NCI-H146 treated with DMSO at 0.1 percent for 48 hours (cell line): ENCODE measurements at regions not wholly inside any gene's neighbourhood (a gene's known extent, or its start where the extent isn't known, plus 50 kb on each side); places are given as distances from the start of the nearest gene placed in this dataset.
"Not testable (repeated sequence)": the region's sequence is repeated elsewhere in the genome, so short reads cannot be mapped to it uniquely, and the experiment has no call there.

ENCODE experiments used
- DNase-seq: peaks from one replicate; lab custom pipeline; 2025; ENCODE audit not compliant: unreplicated experiment; lab: John Stamatoyannopoulos, UW

GRCh38 chr7:113267271-113267670 lies 148.9 kb upstream of the SMIM30 start:
- DNase-seq: no peak

GRCh38 chr7:113263749-113264148 lies 145.4 kb upstream of the SMIM30 start:
- DNase-seq: peak; percentile 1

GRCh38 chr7:113263215-113263742 lies 144.9 kb upstream of the SMIM30 start:
- DNase-seq: not testable (repeated sequence)

GRCh38 chr7:113256883-113257531 lies 138.7 kb upstream of the SMIM30 start:
- DNase-seq: no peak

GRCh38 chr7:113247198-113247597 lies 128.8 kb upstream of the SMIM30 start:
- no peak for DNase-seq

- DNase-seq: no peak
Observed at GRCh38 chr7:113246738-113247137, 128.4 kb upstream of the SMIM30 start.

GRCh38 chr7:113232885-113233284 lies 114.5 kb upstream of the SMIM30 start:
- no peak for DNase-seq

GRCh38 chr7:113230691-113231090 lies 112.3 kb upstream of the SMIM30 start:
- DNase-seq: no peak

- DNase-seq: no peak
Observed at GRCh38 chr7:113217314-113217713, 99.0 kb upstream of the SMIM30 start.

- no peak for DNase-seq
Observed at GRCh38 chr7:113216038-113216437, 97.7 kb upstream of the SMIM30 start.

GRCh38 chr7:113209449-113210203 lies 91.3 kb upstream of the SMIM30 start:
- no peak for DNase-seq

- no peak for DNase-seq
Observed at GRCh38 chr7:113207931-113208330, 89.6 kb upstream of the SMIM30 start.

GRCh38 chr7:113207441-113207840 lies 89.1 kb upstream of the SMIM30 start:
- DNase-seq: no peak

GRCh38 chr7:113204415-113204814 lies 86.1 kb upstream of the SMIM30 start:
- DNase-seq: no peak

- DNase-seq: no peak
Observed at GRCh38 chr7:113202284-113202683, 83.9 kb upstream of the SMIM30 start.

- DNase-seq: no peak
Observed at GRCh38 chr7:113200281-113200680, 81.9 kb upstream of the SMIM30 start.

GRCh38 chr7:113199841-113200240 lies 81.5 kb upstream of the SMIM30 start:
- DNase-seq: no peak

- no peak for DNase-seq
Observed at GRCh38 chr7:113199136-113199535, 80.8 kb upstream of the SMIM30 start.

GRCh38 chr7:113198226-113198625 lies 79.9 kb upstream of the SMIM30 start:
- DNase-seq: no peak

- DNase-seq: no peak
Observed at GRCh38 chr7:113197274-113197673, 78.9 kb upstream of the SMIM30 start.

- DNase-seq: no peak
Observed at GRCh38 chr7:113188396-113188795, 70.0 kb upstream of the SMIM30 start.

- DNase-seq: no peak
Observed at GRCh38 chr7:113179313-113179712, 61.0 kb upstream of the SMIM30 start.
